Lung (tissue), 11 donors: ENCODE measurements at regions not wholly inside any gene's neighbourhood (a gene's known extent, or its start where the extent isn't known, plus 50 kb on each side); places are given as distances from the start of the nearest gene placed in this dataset.

ENCODE experiments used
- ATAC-seq: fragments of 200-7000 bp; cut with Tn5 transposase; one replicate; pipeline ENCODE4 v1.9.1; 2020; ENCODE audit warnings: moderate number of reproducible peaks; ENCODE audit not compliant: insufficient read depth, low FRiP score
- DNase-seq, 3 donors: peaks; one replicate each; pipeline ENCODE4 v3.0.0-alpha.2; 2013 to 2017
- H3K27ac ChIP-seq, 2 donors: one replicate each; pipeline ENCODE4 v1.5.1; 2013; ENCODE audit warnings: mild to moderate bottlenecking in 2 of 2, moderate library complexity in 2 of 2, control low read depth in 1 of 2, inconsistent platforms in 1 of 2, low read depth in 1 of 2, low read length in 1 of 2
- H3K27me3 ChIP-seq, 3 donors: one replicate each; pipeline ENCODE4 v1.5.1; 2013; ENCODE audit warnings: low read length in 2 of 3; ENCODE audit not compliant: control insufficient read depth in 3 of 3, insufficient read depth in 3 of 3
- H3K36me3 ChIP-seq, 4 donors: one replicate each; pipeline ENCODE4 v1.5.1; 2013; ENCODE audit warnings: low read length in 4 of 4, mild to moderate bottlenecking in 1 of 4, moderate library complexity in 1 of 4; ENCODE audit not compliant: control insufficient read depth in 4 of 4, insufficient read depth in 4 of 4
- H3K4me1 ChIP-seq, 5 donors: one replicate each; pipeline ENCODE4 v1.5.1; 2013; ENCODE audit warnings: low read length in 5 of 5, mild to moderate bottlenecking in 2 of 5, moderate library complexity in 1 of 5; ENCODE audit not compliant: control insufficient read depth in 5 of 5, insufficient read depth in 5 of 5
- H3K4me3 ChIP-seq: one replicate; pipeline ENCODE4 v1.5.1; 2013; ENCODE audit warnings: mild to moderate bottlenecking, control low read depth, moderate library complexity
- H3K9ac ChIP-seq, 2 donors: one replicate each; pipeline ENCODE4 v1.5.1; 2013; ENCODE audit warnings: low read length in 2 of 2, control low read depth in 1 of 2; ENCODE audit not compliant: insufficient read depth in 1 of 2
- H3K9me3 ChIP-seq, 4 donors: one replicate each; pipeline ENCODE4 v1.5.1; 2013; ENCODE audit warnings: low read length in 3 of 4, mild to moderate bottlenecking in 1 of 4, moderate library complexity in 1 of 4; ENCODE audit not compliant: control insufficient read depth in 4 of 4, insufficient read depth in 3 of 4
- CTCF ChIP-seq: IDR thresholded peaks from 2 replicates; pipeline ENCODE4 v1.5.1; 2012; ENCODE audit warnings: mild to moderate bottlenecking; ENCODE audit errors: control extremely low read depth, extremely low read depth
- WGBS, 2 donors: extraction: QIAGEN DNeasy Blood & Tissue Kit; methylation state at CpG; one replicate each; pipeline ENCODE4 v1.1.7; 2013; 5-methylcytosine and 5-hydroxymethylcytosine counted together
- donor health status: control.
- donor health status: control.
- donor health status: Bipolar disorder and iron deficiency.
- donor health status: healthy.
- donor health status: DM: yes; HTN: yes; CAD: no.

GRCh38 chr4:122313006-122313646, 65.7 kb upstream of the ADAD1 start:
- Histone ChIP-seq H3K9ac (no peak overlapping the region), H3K4me1 (no peaks in the 10 kb centered on the region), H3K27me3 (no peaks in the 10 kb centered on the region), H3K36me3 (peaks cover 5 to 28% (median 15%) of the 10 kb centered on the region in 4 donors), H3K27ac (no peak overlapping the region), H3K4me3 (no peak overlapping the region), H3K9me3 (no peaks in the 10 kb centered on the region)
- ATAC-seq (no peak), DNase-seq (no peak)
- TF ChIP-seq CTCF, result no peak
- WGBS, 2 donors, result 60 to 77% methylated on average over 1 of the region's 1 CpG

GRCh38 chr4:122326908-122327307, 51.9 kb upstream of the ADAD1 start:
- Histone ChIP-seq H3K27me3 (no peaks in the 10 kb centered on the region), H3K4me3 (no peak overlapping the region), H3K36me3 (peaks cover 7 to 28% (median 18%) of the 10 kb centered on the region in 4 donors), H3K9ac (no peak overlapping the region), H3K4me1 (no peaks in the 10 kb centered on the region), H3K27ac (no peak overlapping the region), H3K9me3 (no peaks in the 10 kb centered on the region)
- DNase-seq (no peak), ATAC-seq (no peak)
- WGBS, 2 donors, result 91 to 93% methylated on average over 1 of the region's 1 CpG
- TF ChIP-seq CTCF, result no peak

- no peak overlapping the region for H3K9ac ChIP-seq
- 100% methylated on average over 1 of the region's 1 CpG for whole genome bisulfite sequencing, 2 donors
- no peak for TF ChIP-seq CTCF
- no peaks in the 10 kb centered on the region for H3K9me3 ChIP-seq
- H3K36me3 ChIP-seq, result peaks cover 3 to 22% (median 18%) of the 10 kb centered on the region in 4 donors
- no peaks in the 10 kb centered on the region for H3K4me1 ChIP-seq
- H3K4me3 ChIP-seq, result no peak overlapping the region
- no peaks in the 10 kb centered on the region for H3K27me3 ChIP-seq
- no peak for DNase-seq
- no peak for ATAC-seq
- H3K27ac ChIP-seq, result no peak overlapping the region
These were observed 49.9 kb upstream of the ADAD1 start for GRCh38 chr4:122328893-122329292.
